ENCODE measurements at regions not wholly inside any gene's neighbourhood (a gene's known extent, or its start where the extent isn't known, plus 50 kb on each side); places are given as distances from the start of the nearest gene placed in this dataset.

GRCh38 chr5:105954341-105954740 lies 1716.4 kb downstream of the EFNA5 start:
- Histone ChIP-seq H3K27me3 (ENCODE audit: control insufficient read depth, insufficient read depth, low read length) (no peaks in the 10 kb centered on the region), H3K36me3 (ENCODE audit: control insufficient read depth, insufficient read depth, low read length) (no peaks in the 10 kb centered on the region), H3K4me3 (ENCODE audit: low read depth, low read length) (no peak overlapping the region)
- DNase-seq (ENCODE audit: low read depth): no peak
- TF ChIP-seq CTCF (IDR thresholded peaks at IDR 0.05; ENCODE audit: insufficient read depth, low read length, poor library complexity, severe bottlenecking): no peak

GRCh38 chr5:105953616-105954015 lies 1717.1 kb downstream of the EFNA5 start:
- no peak overlapping the region for H3K4me3 ChIP-seq (ENCODE audit: low read depth, low read length)
- TF ChIP-seq CTCF (IDR thresholded peaks at IDR 0.05; ENCODE audit: insufficient read depth, low read length, poor library complexity, severe bottlenecking): no peak
- no peaks in the 10 kb centered on the region for H3K27me3 ChIP-seq (ENCODE audit: control insufficient read depth, insufficient read depth, low read length)
- DNase-seq (ENCODE audit: low read depth): no peak
- no peaks in the 10 kb centered on the region for H3K36me3 ChIP-seq (ENCODE audit: control insufficient read depth, insufficient read depth, low read length)

GRCh38 chr5:105952875-105953274 lies 1717.9 kb downstream of the EFNA5 start:
- H3K36me3 ChIP-seq (ENCODE audit: control insufficient read depth, insufficient read depth, low read length): no peaks in the 10 kb centered on the region
- TF ChIP-seq CTCF (IDR thresholded peaks at IDR 0.05; ENCODE audit: insufficient read depth, low read length, poor library complexity, severe bottlenecking): no peak
- DNase-seq (ENCODE audit: low read depth): no peak
- H3K27me3 ChIP-seq (ENCODE audit: control insufficient read depth, insufficient read depth, low read length): no peaks in the 10 kb centered on the region
- no peak overlapping the region for H3K4me3 ChIP-seq (ENCODE audit: low read depth, low read length)

GRCh38 chr5:105947461-105947860 lies 1723.3 kb downstream of the EFNA5 start:
- Histone ChIP-seq H3K27me3 (ENCODE audit: control insufficient read depth, insufficient read depth, low read length) (no peaks in the 10 kb centered on the region), H3K4me3 (ENCODE audit: low read depth, low read length) (no peak overlapping the region), H3K36me3 (ENCODE audit: control insufficient read depth, insufficient read depth, low read length) (no peaks in the 10 kb centered on the region)
- TF ChIP-seq CTCF (IDR thresholded peaks at IDR 0.05; ENCODE audit: insufficient read depth, low read length, poor library complexity, severe bottlenecking): no peak
- DNase-seq (ENCODE audit: low read depth): no peak

- DNase-seq (ENCODE audit: low read depth): no peak
- Histone ChIP-seq H3K36me3 (ENCODE audit: control insufficient read depth, insufficient read depth, low read length) (no peaks in the 10 kb centered on the region), H3K4me3 (ENCODE audit: low read depth, low read length) (no peak overlapping the region), H3K27me3 (ENCODE audit: control insufficient read depth, insufficient read depth, low read length) (no peaks in the 10 kb centered on the region)
- TF ChIP-seq CTCF (IDR thresholded peaks at IDR 0.05; ENCODE audit: insufficient read depth, low read length, poor library complexity, severe bottlenecking): no peak
These were observed 1725.3 kb downstream of the EFNA5 start for GRCh38 chr5:105945203-105945972.

GRCh38 chr5:105940181-105940580 lies 1730.6 kb downstream of the EFNA5 start:
- Histone ChIP-seq H3K27me3 (ENCODE audit: control insufficient read depth, insufficient read depth, low read length) (no peaks in the 10 kb centered on the region), H3K36me3 (ENCODE audit: control insufficient read depth, insufficient read depth, low read length) (no peaks in the 10 kb centered on the region), H3K4me3 (ENCODE audit: low read depth, low read length) (no peak overlapping the region)
- no peak for DNase-seq (ENCODE audit: low read depth)
- no peak for TF ChIP-seq CTCF (IDR thresholded peaks at IDR 0.05; ENCODE audit: insufficient read depth, low read length, poor library complexity, severe bottlenecking)
